Suppressor macrophage treated with lipopolysaccharide for 1 hour (primary cell): ENCODE measurements at regions not wholly inside any gene's neighbourhood (a gene's known extent, or its start where the extent isn't known, plus 50 kb on each side); places are given as distances from the start of the nearest gene placed in this dataset.

Source experiments
- DNase-seq, 3 donors: peaks; one replicate each; pipeline ENCODE4 v3.0.0-alpha.2; 2020 to 2022

GRCh38 chr10:110414548-110415309 lies 83.0 kb upstream of the DUSP5 start:
- peak; percentile 79 to 83 (median 83) for DNase-seq

GRCh38 chr10:110415809-110416208 lies 81.9 kb upstream of the DUSP5 start:
- DNase-seq: peak in 1 of 3 donors; percentile 44

GRCh38 chr10:110416776-110417711 lies 80.7 kb upstream of the DUSP5 start:
- DNase-seq: no peak

GRCh38 chr10:110418218-110418617 lies 79.5 kb upstream of the DUSP5 start:
- DNase-seq: no peak

- DNase-seq: no peak
These were observed 78.4 kb upstream of the DUSP5 start for GRCh38 chr10:110419265-110419664.

GRCh38 chr10:110420401-110421193 lies 77.1 kb upstream of the DUSP5 start:
- peak; percentile 60 to 67 (median 65) for DNase-seq

- DNase-seq: peak in 1 of 3 donors; percentile 20
These were observed 76.1 kb upstream of the DUSP5 start for GRCh38 chr10:110421512-110422138.

- DNase-seq: no peak
These were observed 75.2 kb upstream of the DUSP5 start for GRCh38 chr10:110422548-110422947.

GRCh38 chr10:110423650-110424049 lies 74.1 kb upstream of the DUSP5 start:
- DNase-seq: peak; percentile 92 to 94 (median 93)

GRCh38 chr10:110425684-110426293 lies 71.9 kb upstream of the DUSP5 start:
- peak; percentile 80 to 94 (median 89) for DNase-seq

- peak; percentile 50 to 68 (median 60) for DNase-seq
These were observed 71.2 kb upstream of the DUSP5 start for GRCh38 chr10:110426294-110427181.

GRCh38 chr10:110429301-110429700 lies 68.4 kb upstream of the DUSP5 start:
- DNase-seq: peak in 1 of 3 donors; percentile 54

- peak; percentile 51 to 62 (median 55) for DNase-seq
These were observed 67.1 kb upstream of the DUSP5 start for GRCh38 chr10:110430340-110431273.

GRCh38 chr10:110431659-110432058 lies 66.0 kb upstream of the DUSP5 start:
- DNase-seq: no peak

GRCh38 chr10:110432084-110432483 lies 65.6 kb upstream of the DUSP5 start:
- DNase-seq: no peak

- DNase-seq: no peak
These were observed 64.7 kb upstream of the DUSP5 start for GRCh38 chr10:110432814-110433565.

GRCh38 chr10:110433740-110434139 lies 64.0 kb upstream of the DUSP5 start:
- no peak for DNase-seq

- DNase-seq: peak; percentile 33 to 44 (median 43)
These were observed 63.1 kb upstream of the DUSP5 start for GRCh38 chr10:110434489-110435096.
